HG03159 (cell line): ENCODE measurements at regions not wholly inside any gene's neighbourhood (a gene's known extent, or its start where the extent isn't known, plus 50 kb on each side); places are given as distances from the start of the nearest gene placed in this dataset.
"Not testable (repeated sequence)": the region's sequence is repeated elsewhere in the genome, so short reads cannot be mapped to it uniquely, and the experiment has no call there.

ENCODE experiments used
- ATAC-seq: cut with Tn5 transposase; IDR thresholded peaks from one replicate; pipeline ENCODE4 v1.9.1; 2021; ENCODE audit warnings: mild to moderate bottlenecking, moderate library complexity; ENCODE audit not compliant: unreplicated experiment

DNA sequence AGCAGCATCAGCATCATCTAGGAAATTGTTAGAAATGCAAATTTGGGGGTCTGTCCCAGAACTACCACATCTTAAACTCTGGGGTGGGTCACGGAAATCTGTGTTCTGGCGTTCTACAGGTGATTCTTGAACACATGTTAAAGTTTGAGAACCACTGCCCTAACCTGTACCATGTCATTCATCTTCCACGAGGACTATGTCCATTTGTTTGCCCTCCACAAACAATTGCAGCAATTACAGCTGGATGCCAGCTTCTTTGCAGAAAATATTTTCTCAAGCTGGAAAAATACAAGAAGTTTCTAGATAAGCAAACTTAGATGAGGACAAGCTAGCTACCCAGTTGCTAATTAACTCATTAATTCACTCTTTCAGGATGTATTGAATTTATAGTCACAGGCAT lies 54.1 kb downstream of the MAFB start:
- no peak for ATAC-seq

DNA sequence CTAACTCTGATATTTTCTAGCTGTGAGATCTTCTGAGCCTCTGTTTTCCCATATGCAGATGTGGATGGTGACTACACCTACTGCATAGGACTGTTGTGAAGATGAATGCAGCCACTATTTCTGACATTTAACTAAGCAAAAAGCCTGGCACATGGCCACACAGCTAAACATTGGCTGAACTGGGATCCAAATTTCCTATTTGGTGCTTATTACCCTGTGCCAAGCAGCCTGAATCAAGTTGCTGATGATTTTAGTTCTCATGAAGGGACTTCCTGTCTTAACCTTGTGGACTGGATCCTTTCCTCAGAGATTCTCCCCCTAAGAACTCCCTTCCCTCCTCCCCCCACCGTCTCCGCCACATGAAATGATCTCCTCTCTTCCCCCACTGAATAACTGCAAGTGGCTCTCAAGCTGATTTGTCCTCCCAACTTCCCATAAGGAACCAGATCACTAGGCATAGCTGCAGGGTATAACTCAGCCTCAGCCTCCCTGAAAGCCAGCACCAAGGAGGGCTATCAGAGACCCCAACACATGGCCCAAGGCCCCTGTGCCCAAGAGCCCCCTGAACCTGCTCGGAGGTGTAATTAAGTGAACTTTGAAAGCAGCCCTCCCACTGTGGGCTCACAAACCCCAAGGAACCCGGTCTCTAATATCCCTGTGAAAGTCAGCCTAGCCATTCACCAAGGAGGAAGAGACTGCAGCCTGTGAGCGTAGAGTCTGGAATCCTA lies 55.7 kb downstream of the MAFB start:
- no peak for ATAC-seq

DNA sequence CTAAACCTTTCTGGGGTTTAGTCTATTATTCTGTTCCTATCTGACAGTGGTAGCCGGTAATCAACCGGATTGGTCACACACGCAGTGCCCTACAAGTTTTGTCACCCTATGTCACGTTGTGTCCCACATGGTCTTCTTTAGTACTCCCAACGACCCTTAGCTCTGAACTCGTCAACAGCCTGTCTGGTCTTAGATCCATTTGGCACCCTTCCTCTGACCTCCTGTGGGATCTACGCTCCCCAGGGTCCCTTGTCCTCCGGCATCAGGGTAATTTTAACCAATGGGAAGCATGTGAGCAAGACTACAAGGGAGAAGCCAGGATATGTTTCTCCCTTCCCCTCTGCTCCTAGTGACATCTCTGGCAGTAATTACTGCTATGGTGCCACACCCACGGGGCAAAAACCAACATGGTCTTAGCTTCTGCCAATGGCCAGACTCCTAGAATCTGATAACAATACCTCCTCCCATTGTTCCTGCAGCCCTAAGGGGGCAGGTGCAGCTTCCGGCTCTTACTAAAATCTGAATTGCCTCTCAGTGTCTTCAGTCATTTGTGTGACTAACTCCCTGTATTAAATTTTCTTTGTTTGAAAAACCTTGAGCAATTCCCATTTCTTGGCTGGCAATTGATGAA lies 56.6 kb downstream of the MAFB start:
- ATAC-seq: no peak

DNA sequence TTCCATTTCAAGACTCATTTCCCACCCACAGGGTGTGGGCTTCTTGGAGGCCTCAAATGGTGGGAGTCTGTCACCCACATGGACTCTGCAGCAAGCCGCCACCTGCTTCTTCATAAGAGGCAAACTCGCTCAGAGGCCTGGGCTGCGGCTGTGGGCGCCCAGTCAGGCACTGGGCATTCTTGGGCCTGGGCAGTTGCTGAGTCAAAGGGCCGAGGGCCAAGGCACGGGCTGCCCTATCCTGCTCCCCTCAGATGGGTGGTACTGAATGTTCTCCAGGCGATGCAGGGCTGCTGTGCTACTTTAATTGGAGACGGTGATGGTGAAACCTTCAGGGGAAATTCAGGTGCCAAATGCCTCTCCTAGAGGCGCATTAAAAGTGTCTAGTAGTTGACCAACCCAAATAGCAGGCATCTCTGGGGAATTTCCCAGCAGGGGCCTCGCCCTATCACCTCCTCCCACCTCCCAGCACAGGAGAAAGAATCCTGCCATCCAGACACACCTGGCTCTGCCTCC lies 57.9 kb downstream of the MAFB start:
- ATAC-seq: no peak

DNA sequence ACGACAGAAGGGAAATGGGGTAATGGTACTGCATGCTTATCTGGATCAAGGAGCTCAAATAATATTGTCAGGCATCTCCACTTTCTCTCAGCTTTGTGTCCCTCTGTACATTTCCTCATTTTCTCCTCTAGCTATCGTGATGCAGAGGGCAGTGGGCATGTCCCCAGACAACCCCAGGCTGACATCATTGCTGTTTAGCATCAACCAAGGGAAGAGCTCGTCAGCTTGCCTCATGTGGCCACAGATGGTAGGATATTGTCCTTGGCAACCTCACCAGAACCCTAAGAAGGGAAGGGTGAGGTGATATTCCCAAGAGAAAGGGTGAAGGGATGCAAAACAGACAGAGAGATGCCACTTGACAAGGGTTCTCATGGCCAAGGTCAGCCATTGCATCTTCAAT lies 58.3 kb downstream of the MAFB start:
- ATAC-seq: no peak

DNA sequence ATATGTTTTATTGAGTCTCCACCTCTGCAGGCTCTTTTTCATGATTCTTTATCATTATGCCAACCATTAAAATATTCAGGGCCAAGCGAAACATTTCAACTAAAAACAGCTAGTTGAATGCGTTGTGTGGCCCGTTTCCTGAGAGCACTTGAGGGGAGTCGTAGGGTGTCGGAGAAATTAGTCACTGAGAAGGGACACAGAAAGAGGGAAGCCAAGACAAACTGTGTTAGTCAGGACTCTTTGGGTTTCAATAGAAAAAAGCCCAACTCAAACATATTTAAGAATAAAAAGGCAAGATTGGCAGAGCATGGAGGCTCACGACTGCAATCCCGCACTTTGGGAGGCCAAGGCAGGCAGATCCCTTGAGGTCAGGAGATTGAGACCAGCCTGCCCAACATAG lies 58.9 kb downstream of the MAFB start:
- ATAC-seq: no peak

DNA sequence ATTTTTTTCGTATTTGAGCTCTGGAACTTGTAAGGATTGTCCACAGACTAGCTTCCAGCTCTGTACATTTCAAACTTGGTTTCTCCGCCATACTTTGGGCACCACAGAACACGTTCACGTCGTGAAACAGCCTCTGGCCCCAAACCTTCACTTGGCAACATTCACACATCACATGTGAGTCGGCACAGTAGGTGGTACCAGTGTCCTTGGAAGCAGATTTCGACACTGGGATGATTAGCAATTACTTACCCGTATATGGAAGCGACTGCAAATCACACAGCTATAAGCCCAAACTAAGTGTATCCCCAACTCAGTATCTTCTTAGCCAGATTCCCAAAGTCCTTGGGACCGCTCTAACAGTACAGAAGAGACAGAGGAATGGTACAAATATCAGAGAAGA lies 60.2 kb downstream of the MAFB start:
- no peak for ATAC-seq

DNA sequence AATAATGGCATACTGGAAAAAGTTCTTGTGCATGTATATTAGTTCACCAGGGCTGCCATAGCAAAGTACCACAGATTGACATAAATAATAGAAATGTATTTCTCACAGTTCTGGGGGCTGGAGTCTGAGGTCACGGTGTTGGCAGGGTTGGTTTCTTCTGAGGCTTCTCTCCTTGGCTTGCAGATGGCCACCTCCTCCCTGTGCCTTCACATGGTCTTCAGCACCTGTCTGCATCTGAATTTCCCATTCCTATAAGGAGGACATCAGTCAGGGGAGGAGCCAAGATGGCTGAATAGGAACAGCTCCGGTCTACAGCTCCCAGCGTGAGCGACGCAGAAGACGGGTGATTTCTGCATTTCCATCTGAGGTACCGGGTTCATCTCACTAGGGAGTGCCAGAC lies 70.0 kb downstream of the MAFB start:
- not testable (repeated sequence) for ATAC-seq

DNA sequence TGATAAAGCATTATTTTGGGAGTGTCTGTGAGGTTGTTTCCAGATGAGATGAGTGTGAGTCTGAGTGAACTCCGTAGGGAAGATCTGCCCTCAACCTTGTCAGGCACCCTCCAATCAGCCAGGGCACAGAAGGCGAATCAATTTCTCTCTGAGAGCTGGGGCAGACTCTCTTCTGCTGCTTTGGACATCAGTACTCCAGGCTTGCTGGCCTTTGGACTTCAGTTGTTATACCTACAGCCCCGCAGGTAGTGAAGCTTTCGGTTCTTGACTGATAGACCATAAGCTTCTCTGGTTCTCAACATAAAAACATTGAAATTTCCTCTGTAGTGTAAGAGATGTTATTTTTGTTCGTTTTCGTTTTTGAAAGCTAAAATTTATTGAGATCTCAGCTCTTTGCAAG lies 71.4 kb downstream of the MAFB start:
- no peak for ATAC-seq

DNA sequence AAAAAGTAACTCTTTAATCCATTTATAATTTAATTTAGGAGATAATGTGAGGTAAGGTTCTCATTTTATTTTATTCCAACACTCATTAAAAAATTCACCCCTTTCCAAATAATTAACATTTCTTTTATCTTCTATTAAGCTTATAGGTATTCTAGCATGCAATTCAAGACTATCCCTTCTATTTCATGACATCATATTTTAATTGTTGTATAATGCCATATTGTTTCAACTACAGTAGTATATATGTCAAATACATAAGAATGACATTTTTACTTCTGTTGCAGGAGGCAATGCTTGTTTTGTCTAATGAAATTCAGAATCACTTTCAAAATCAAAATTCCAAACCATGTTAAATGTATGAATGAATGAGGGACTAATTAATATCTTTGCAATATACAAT lies 76.2 kb downstream of the MAFB start:
- no peak for ATAC-seq

DNA sequence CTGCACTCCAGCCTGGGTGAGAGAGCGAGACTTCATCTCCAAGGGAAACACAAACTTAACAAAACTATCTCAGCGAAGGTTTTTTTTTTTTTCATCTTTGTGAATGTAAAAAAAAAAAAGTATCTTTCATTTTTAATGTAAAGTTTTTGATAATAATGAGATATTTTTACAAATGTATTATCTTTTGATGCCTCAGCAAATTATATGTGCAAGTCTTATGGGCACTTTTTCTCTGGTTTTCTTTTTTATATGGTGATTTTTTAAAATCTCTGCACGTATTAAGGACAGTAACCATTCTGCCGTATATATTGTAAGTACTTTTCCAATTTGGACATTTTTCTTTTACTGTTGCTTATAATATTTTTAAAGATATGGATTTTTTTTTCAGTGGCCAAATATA lies 76.8 kb downstream of the MAFB start:
- ATAC-seq: no peak

DNA sequence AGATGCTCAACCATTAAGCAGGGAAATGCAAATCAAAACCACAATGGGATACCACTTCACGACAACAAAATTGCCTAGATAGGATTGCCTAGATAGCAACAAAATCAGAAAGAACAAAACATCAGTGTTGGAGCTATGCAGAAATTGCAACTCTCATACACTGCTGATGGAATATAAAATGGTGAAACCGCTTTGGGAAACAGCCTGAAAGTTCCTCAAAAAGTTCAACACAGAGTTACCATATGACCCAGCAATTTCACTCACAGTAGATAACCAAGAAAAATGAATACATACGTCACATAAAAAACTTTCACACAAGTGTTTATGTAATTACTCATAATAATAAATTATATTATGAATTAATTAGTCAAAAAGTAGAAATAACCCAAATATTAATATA lies 78.3 kb downstream of the MAFB start:
- ATAC-seq: no peak

DNA sequence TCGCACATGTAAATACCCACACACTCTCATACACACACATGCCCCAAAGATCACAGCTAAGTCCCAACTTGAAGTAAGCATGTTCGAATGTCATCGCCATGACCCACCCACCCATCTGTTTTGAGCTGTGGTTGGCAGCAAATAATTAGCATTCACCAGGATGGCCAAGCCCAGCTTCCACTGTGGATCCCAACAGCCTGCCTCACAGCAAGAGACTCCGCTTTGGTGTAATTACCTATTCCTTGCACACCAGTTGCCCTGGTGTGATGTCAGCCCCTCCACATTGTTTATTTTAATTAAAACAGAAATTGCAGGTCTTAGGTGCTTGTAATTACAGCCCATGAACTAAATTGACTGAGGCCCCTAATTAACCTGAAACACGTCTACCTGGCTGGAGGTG lies 81.1 kb downstream of the MAFB start:
- ATAC-seq: no peak

DNA sequence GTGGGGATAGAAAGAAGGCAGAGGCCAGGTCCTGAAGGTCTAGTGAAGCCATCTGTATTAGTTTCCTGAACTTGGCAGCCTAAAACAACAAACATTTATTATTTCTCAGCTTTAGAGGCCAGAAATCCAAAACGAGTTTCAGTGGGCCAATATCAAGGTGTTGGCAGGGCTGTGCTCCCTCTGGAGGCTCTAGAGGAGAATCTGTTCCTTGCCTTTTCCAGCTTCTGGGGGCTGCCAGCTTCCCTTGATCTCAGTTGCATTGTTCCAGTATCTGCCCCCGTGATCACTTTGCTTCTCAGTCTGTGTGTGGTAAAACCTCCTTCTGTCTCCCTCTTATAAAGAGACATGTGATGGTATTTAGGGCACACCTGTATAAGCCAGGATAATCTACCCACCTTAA lies 82.4 kb downstream of the MAFB start:
- no peak for ATAC-seq

DNA sequence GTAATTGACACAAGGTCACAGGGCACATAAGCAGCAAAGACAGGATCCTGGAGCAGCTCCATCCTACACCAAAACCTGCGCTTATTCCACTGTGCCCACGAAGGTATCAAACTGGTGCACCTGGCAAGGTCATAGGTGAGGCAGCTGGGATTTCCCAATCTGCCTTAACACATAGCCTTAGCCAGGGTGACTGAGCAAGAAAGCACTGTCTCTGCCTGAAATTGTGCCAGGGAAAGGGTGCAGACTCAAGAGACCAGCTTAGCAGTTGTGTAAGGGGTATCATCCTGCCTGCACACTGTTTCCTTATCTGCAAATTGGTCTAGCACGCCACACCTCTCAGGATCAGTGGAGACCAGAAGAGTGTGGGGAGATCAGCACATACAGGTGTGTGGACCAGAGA lies 82.8 kb downstream of the MAFB start:
- ATAC-seq: no peak

DNA sequence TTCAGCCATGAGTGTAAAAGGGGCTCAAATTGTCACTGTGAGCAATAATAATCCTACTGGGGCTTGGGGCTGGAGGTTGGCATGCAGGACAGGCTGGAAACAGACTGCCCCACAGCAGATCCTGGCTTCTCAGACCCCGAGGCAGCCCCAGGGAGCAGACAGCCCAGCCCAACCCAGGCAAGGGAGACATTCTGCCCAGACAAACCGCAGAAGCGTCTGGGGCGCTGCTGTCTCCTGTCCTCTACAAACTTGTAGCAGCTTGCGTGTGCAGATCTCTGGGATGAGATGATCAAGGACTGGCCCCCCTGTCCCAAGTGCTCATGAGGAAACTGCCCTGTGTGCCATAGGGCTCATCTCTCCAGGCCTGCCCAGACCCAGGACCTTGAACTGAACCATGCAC lies 84.6 kb downstream of the MAFB start:
- ATAC-seq: no peak

DNA sequence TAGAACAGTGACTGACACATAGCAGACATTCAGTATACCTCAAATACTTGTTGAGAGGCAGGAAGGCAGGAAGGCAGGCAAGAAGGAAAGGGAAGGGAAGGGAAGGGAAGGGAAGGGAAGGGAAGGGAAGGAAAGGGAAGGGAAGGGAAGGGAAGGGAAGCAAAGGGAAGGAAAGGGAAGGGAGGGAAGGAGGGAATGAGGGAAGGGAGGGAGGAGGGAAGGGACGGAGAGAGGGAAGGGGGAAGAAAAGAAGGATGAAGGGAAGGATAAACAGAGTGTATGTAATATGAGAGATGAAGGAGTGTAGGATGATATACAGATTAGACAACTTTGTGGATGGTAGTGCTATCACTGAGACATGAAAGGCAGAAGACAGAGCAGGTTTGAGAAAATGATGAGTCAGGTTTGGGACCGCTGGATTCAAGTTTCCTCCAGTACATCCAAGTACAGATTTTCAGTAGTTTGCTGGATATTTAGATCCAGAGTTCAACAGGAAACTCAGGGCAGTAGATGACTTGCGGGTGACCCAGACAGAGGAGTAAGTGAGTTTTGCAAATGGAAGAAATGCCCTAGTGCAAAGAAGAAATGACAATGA lies 85.9 kb downstream of the MAFB start:
- no peak for ATAC-seq

DNA sequence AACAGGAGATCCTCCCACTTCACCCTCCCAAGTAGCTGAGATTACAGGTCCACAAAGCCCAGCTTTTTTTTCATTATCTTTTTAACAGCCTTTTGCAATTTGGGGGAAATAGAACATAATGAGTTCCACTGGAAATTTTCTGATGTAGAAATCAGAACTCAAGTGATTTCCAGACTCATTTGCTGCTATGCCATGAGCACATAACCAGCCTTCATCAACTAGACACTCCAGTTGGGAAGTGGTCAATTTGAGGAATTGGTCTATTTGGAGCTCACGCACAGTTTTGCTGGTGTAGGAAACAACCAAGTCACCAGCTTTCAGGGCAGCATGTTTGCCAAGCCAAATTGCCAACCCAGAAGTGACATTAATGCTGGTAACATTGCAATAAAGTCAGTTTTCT lies 86.7 kb downstream of the MAFB start:
- ATAC-seq: no peak

DNA sequence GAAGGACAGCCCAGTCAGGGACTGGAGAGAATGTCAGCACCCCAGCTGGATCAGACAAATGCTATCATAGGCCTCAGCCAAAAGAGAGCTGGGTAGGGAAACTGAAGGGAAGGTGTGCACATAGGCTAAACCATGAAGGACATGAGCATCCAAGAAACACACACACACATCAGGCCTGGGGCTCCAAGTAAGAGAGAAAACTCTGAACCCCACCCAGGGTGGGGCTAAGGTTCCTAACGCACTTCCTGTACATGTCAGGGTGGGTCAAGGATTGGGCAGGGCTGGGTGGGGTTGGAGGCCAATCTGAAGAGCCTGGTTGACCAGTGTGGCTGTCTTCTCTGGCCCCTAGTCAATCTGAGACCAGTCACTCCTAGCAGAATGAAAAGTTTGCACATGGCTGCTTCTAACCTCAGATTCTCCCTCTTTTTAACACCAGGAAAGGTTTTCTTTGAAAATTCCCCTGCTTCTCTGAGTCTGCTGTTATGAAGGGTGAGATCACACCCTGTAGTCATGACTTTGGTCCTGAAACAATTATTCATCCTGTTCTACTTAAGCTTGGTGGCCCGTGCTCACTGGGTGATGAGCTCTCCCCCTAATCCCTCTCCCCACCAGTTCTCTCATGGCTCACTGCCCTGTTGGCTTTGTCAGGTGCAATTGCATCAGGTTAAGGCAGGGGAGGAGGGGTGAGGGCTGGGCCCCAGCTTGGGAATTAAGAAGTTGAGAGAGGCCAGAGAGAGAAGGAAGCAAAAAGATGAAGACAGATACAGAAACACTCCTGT lies 88.4 kb downstream of the MAFB start:
- ATAC-seq: no peak

DNA sequence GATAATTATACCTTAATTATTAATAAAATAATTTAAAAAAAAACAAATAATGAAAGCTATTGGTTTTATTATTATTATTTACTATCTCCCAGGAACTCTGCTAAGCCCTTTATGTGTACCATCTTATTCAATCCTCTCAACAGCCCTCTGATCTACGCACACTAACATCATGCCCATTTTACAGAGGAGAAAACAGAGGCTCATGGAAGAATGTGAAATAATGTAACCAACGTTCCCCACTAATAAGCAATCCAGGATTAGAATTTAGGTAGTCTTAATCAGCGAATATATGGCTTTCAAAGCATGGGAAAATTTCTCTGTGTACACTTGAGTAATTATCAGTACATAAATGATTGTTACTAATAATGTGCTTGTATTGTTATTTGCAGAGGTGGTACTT lies 89.0 kb downstream of the MAFB start:
- no peak for ATAC-seq

DNA sequence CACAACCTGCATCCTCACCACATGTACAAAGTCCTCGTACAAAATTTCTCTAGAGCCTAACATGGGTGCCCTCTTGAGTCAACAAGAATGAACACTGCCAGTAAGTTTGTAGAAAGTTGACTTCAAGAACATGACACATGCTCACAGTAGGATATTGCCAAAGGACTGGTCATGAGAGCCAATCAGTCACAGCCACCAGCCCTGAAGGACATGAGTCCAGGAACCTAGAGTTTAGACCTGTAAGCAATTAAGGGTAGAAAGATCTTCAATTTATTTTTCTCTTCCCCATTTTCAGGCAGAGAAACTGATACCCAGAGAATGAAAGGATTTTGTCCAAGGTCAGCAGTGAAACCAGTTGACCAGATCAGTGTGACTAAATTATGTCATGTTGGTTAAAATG lies 96.1 kb downstream of the MAFB start:
- ATAC-seq: no peak

DNA sequence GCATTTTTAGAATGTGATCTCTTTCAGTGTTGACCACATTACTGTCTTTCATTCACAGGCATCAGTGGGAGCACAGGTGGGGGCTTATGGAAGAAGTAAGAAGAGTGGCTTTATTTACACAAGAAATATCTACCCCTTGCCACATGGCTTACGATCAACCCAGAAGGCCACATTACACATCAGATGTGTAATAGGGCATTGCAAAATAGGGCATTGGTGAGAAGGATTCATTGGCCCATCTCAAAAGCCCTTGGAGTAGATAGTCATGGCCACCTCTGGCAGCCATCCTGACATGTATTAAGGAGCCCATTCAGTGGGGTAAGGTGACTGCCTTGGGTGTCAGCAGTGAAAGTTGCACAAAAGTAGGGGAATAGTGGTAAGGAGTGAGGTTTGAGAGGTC lies 97.5 kb downstream of the MAFB start:
- ATAC-seq: no peak
